ENCODE measurements at regions not wholly inside any gene's neighbourhood (a gene's known extent, or its start where the extent isn't known, plus 50 kb on each side); places are given as distances from the start of the nearest gene placed in this dataset.
"Not testable (repeated sequence)": the region's sequence is repeated elsewhere in the genome, so short reads cannot be mapped to it uniquely, and the experiment has no call there.

GRCh38 chr4:26255989-26256388 is 64.8 kb upstream of the RBPJ start:
- Histone ChIP-seq H3K27me3 (no peaks in the 10 kb centered on the region), H3K27ac (peak overlapping the region in 1 of 2 donors; percentile 1), H3K4me1 (peaks cover 0 to 17% of the 10 kb centered on the region in 2 donors), H3K9me3 (peaks cover 0 to 5% of the 10 kb centered on the region in 2 donors), H3K36me3 (no peaks in the 10 kb centered on the region), H3K4me3 (no peak overlapping the region)
- ATAC-seq, result no peak
- DNase-seq, result no peak
- TF ChIP-seq CTCF (IDR thresholded peaks at IDR 0.05), result no peak
- intact Hi-C loops (cut with DNase I), result no loop called here

- DNase-seq; H3K27me3 ChIP-seq; H3K4me3 ChIP-seq; H3K36me3 ChIP-seq; H3K9me3 ChIP-seq; ATAC-seq; intact Hi-C loops (cut with DNase I): not testable (repeated sequence)
- peak overlapping the region in 1 of 2 donors; percentile 74 for H3K27ac ChIP-seq
- peaks cover 0 to 29% of the 10 kb centered on the region in 2 donors for H3K4me1 ChIP-seq
Measured at GRCh38 chr4:26257444-26257843, 63.4 kb upstream of the RBPJ start.

- Histone ChIP-seq H3K4me3 (no peak overlapping the region), H3K4me1 (peaks cover 0 to 29% of the 10 kb centered on the region in 2 donors), H3K27ac (peak overlapping the region in 1 of 2 donors; percentile 74), H3K36me3 (no peaks in the 10 kb centered on the region), H3K9me3 (peaks cover 0 to 5% of the 10 kb centered on the region in 2 donors), H3K27me3 (no peaks in the 10 kb centered on the region)
- intact Hi-C loops (cut with DNase I), result no loop called here
- ATAC-seq, result no peak
- no peak for TF ChIP-seq CTCF (IDR thresholded peaks at IDR 0.05)
- DNase-seq, result no peak
Measured at GRCh38 chr4:26257850-26258249, 63.0 kb upstream of the RBPJ start.

GRCh38 chr4:26260571-26260970 is 60.2 kb upstream of the RBPJ start:
- no peak for TF ChIP-seq CTCF (IDR thresholded peaks at IDR 0.05)
- no peak for ATAC-seq
- intact Hi-C loops (cut with DNase I), result no loop called here
- no peak overlapping the region for H3K4me3 ChIP-seq
- no peaks in the 10 kb centered on the region for H3K36me3 ChIP-seq
- peaks cover 0 to 31% of the 10 kb centered on the region in 2 donors for H3K4me1 ChIP-seq
- no peaks in the 10 kb centered on the region for H3K27me3 ChIP-seq
- no peak for DNase-seq
- peak overlapping the region in 1 of 2 donors; percentile 4 for H3K27ac ChIP-seq
- H3K9me3 ChIP-seq, result peaks cover 0 to 5% of the 10 kb centered on the region in 2 donors

GRCh38 chr4:26261405-26261804 is 59.4 kb upstream of the RBPJ start:
- Histone ChIP-seq H3K36me3 (no peaks in the 10 kb centered on the region), H3K27me3 (no peaks in the 10 kb centered on the region), H3K27ac (peak overlapping the region in 1 of 2 donors; percentile 62), H3K4me3 (no peak overlapping the region), H3K9me3 (peaks cover 0 to 5% of the 10 kb centered on the region in 2 donors), H3K4me1 (peaks cover 0 to 31% of the 10 kb centered on the region in 2 donors)
- no peak for DNase-seq
- no peak for TF ChIP-seq CTCF (IDR thresholded peaks at IDR 0.05)
- ATAC-seq, result no peak
- intact Hi-C loops (cut with DNase I), result no loop called here

GRCh38 chr4:26263165-26263564 is 57.6 kb upstream of the RBPJ start:
- Histone ChIP-seq H3K4me1 (peaks cover 0 to 28% of the 10 kb centered on the region in 2 donors), H3K36me3 (no peaks in the 10 kb centered on the region), H3K27me3 (no peaks in the 10 kb centered on the region), H3K9me3 (peaks cover 0 to 5% of the 10 kb centered on the region in 2 donors), H3K27ac (no peak overlapping the region), H3K4me3 (no peak overlapping the region)
- intact Hi-C loops (cut with DNase I), result no loop called here
- no peak for ATAC-seq
- TF ChIP-seq CTCF (IDR thresholded peaks at IDR 0.05), result no peak
- DNase-seq, result no peak

All from left lung (tissue), 4 donors.